Ovary (tissue), 7 donors: ENCODE measurements at regions not wholly inside any gene's neighbourhood (a gene's known extent, or its start where the extent isn't known, plus 50 kb on each side); places are given as distances from the start of the nearest gene placed in this dataset.

Experiments
- DNase-seq, 5 donors: peaks; one replicate each; pipeline ENCODE4 v3.0.0-alpha.2; 2019 to 2020
- H3K27ac ChIP-seq, 2 donors: fragments of 200-600 bp; one replicate each; pipeline versions ENCODE4 v1.5.1 to v1.8.0; 2019 to 2022
- H3K27me3 ChIP-seq: fragments of 200-600 bp; one replicate; pipeline ENCODE4 v1.8.0; 2022
- H3K36me3 ChIP-seq: fragments of 200-600 bp; sonication (generic); one replicate; pipeline ENCODE4 v1.5.1; 2019
- H3K4me1 ChIP-seq: one replicate; pipeline ENCODE4 v1.8.1; 2013; ENCODE audit warnings: mild to moderate bottlenecking, moderate library complexity; ENCODE audit not compliant: insufficient read depth
- H3K4me3 ChIP-seq: fragments of 200-600 bp; sonication (generic); one replicate; pipeline ENCODE4 v1.5.1; 2017
- H3K9me3 ChIP-seq, 2 donors: fragments of 200-600 bp in 1 of 2; sonication (generic) in 1 of 2; one replicate each; pipeline versions ENCODE4 v1.5.1 to v1.8.1; 2013 to 2019; ENCODE audit warnings: mild to moderate bottlenecking in 1 of 2, moderate library complexity in 1 of 2
- EP300 ChIP-seq: sonication (generic); formaldehyde crosslinking; IDR thresholded peaks from one replicate; pipeline ENCODE4 v1.6.1; 2017; ENCODE audit warnings: antibody characterized with exemption
- POLR2A ChIP-seq: fragments of 450-650 bp; IDR thresholded peaks from one replicate; pipeline ENCODE4 v1.6.1; 2017; ENCODE audit warnings: antibody characterized with exemption, mild to moderate bottlenecking, moderate library complexity
- WGBS, 3 donors: extraction: QIAGEN DNeasy Blood & Tissue Kit in 1 of 3; methylation state at CpG; one replicate each; pipeline versions ENCODE4 v1.1.5 to v1.1.7; 2013 to 2017; 5-methylcytosine and 5-hydroxymethylcytosine counted together
- intact Hi-C, 4 donors: fragments of 100-400 bp; cut with DNase I; formaldehyde crosslinking; loops; one replicate each; pipeline versions ENCODE4 v1.11.0 to v1.15.1; 2022 to 2023
- TF ChIP-seq, protein P1 (sequence below), 3 donors: fragments of 450-650 bp in 2 of 3; fragments of 200-600 bp in 1 of 3; IDR thresholded peaks; one replicate each; pipeline versions ENCODE4 v1.5.1 to v1.8.0; 2016 to 2022; ENCODE audit warnings: antibody characterized with exemption in 3 of 3, mild to moderate bottlenecking in 1 of 3
- donor health status: DM: no; HTN: no; CAD: no; lungs with moderate emphysema.
- donor health status: DM: no; HTN: no; CAD: no.
- donor health status: Bipolar disorder and iron deficiency.
- donor health status: DM: no; HTN: no; CAD: no.
- donor health status: DM: yes; HTN: yes; CAD: no.

DNA sequence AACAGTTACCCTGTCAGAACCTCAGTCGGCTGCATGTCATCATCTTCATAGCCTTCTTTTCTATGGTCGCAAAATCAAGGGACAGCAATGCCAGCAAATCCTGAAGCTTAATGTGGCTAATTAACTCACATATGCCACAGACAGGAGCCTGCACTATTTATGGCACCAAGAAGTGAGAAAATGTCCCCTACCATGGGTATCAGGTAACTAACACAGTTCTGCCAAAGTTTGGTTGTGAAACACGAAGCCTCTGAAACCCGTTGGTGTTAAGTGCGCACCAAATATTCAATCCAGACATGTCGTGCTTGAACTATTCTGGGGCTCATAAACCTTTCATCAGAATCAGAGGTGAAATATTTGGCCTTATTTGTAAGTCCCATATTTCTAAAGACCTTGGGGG is 63.3 kb downstream of the EVX1 start:
- no peaks in the 10 kb centered on the region for H3K9me3 ChIP-seq
- no peaks in the 10 kb centered on the region for H3K4me1 ChIP-seq
- intact Hi-C loops = no loop called here
- WGBS, 3 donors = 79 to 82% (median 81%) methylated on average over 6 of the region's 6 CpGs
- H3K36me3 ChIP-seq = no peaks in the 10 kb centered on the region
- DNase-seq = no peak
- TF ChIP-seq POLR2A (no peak), EP300 (no peak)
- TF ChIP-seq, protein P1, sequence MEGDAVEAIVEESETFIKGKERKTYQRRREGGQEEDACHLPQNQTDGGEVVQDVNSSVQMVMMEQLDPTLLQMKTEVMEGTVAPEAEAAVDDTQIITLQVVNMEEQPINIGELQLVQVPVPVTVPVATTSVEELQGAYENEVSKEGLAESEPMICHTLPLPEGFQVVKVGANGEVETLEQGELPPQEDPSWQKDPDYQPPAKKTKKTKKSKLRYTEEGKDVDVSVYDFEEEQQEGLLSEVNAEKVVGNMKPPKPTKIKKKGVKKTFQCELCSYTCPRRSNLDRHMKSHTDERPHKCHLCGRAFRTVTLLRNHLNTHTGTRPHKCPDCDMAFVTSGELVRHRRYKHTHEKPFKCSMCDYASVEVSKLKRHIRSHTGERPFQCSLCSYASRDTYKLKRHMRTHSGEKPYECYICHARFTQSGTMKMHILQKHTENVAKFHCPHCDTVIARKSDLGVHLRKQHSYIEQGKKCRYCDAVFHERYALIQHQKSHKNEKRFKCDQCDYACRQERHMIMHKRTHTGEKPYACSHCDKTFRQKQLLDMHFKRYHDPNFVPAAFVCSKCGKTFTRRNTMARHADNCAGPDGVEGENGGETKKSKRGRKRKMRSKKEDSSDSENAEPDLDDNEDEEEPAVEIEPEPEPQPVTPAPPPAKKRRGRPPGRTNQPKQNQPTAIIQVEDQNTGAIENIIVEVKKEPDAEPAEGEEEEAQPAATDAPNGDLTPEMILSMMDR (IDR thresholded peaks at IDR 0.05) = no peak
- H3K27me3 ChIP-seq = no peaks in the 10 kb centered on the region
- H3K4me3 ChIP-seq = no peak overlapping the region
- no peak overlapping the region for H3K27ac ChIP-seq

DNA sequence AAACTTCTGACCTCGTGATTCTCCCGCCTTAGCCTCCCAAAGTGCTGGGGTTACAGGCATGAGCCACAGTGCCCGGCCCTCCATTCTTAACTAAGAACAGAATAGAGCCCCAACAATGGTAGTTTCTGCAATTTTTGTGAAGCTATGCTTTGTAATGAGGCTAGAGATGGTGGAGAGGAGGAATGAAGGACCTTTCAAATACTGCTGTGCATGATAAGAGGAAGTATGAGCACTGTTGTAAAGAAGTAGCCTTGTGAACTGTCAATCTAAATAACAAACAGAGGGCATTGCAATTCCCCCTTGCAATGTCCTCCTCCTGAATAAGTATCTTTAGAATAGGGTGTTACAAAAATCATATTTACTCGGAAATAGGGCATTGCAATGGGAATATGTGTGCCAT is 70.2 kb downstream of the EVX1 start:
- Histone ChIP-seq H3K27me3 (no peaks in the 10 kb centered on the region), H3K9me3 (no peaks in the 10 kb centered on the region), H3K36me3 (no peaks in the 10 kb centered on the region), H3K4me3 (no peak overlapping the region), H3K4me1 (no peaks in the 10 kb centered on the region), H3K27ac (no peak overlapping the region)
- TF ChIP-seq, protein P1 (IDR thresholded peaks at IDR 0.05) = no peak
- DNase-seq = no peak
- 89 to 92% (median 91%) methylated on average over 4 of the region's 4 CpGs for WGBS, 3 donors
- intact Hi-C loops = no loop called here

DNA sequence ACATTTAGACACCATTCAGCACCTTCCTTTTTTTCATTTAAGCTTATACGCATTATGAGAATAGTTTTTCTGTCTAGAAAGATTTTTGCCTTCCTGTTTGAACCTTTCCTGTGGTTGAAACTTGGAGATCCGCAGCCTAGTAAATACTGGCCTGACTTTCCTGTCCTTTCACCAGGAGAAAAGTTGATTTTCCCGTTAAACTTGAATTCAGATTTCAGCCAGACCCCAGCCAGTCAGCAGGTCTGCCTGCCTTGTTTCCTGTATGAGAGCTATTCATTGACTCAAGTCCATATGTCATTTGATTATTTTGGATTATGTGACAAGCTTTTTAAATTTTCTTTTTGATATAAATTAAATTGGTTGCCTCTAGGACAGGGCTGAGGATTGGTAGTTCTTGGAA is 71.5 kb downstream of the EVX1 start:
- no peaks in the 10 kb centered on the region for H3K36me3 ChIP-seq
- DNase-seq = no peak
- no peaks in the 10 kb centered on the region for H3K27me3 ChIP-seq
- TF ChIP-seq, protein P1 (IDR thresholded peaks at IDR 0.05) = no peak
- TF ChIP-seq POLR2A = no peak
- TF ChIP-seq EP300 = no peak
- no peaks in the 10 kb centered on the region for H3K4me1 ChIP-seq
- WGBS, 3 donors = 72 to 80% (median 75%) methylated on average over 3 of the region's 3 CpGs
- intact Hi-C loops = no loop called here
- no peaks in the 10 kb centered on the region for H3K9me3 ChIP-seq
- no peak overlapping the region for H3K4me3 ChIP-seq
- H3K27ac ChIP-seq = no peak overlapping the region

DNA sequence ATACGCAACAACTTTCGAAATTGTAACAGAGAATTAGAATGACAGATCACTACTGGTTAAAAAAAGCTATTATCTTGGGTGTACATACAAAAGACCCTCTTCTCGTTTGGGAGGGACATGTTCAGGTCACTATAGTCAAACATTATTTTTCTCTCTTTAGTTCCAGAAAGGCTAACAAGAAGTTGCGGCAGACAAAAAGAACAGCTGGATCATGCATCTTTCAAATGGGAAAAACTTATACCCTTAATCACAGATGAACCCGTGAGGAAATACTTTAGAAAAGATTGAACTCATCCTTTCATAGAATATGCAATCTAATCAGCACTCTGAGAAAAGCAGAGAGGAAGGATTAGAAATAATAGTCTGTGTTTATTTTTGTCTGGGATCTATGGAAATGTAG is 72.5 kb downstream of the EVX1 start:
- no peak for TF ChIP-seq EP300
- TF ChIP-seq, protein P1 (IDR thresholded peaks at IDR 0.05) = no peak
- TF ChIP-seq POLR2A = no peak
- no peaks in the 10 kb centered on the region for H3K36me3 ChIP-seq
- no peaks in the 10 kb centered on the region for H3K9me3 ChIP-seq
- H3K27me3 ChIP-seq = no peaks in the 10 kb centered on the region
- no peak overlapping the region for H3K4me3 ChIP-seq
- intact Hi-C loops = no loop called here
- H3K4me1 ChIP-seq = no peaks in the 10 kb centered on the region
- 27 to 31% (median 29%) methylated on average over 5 of the region's 5 CpGs for WGBS, 3 donors
- no peak overlapping the region for H3K27ac ChIP-seq
- DNase-seq = no peak

DNA sequence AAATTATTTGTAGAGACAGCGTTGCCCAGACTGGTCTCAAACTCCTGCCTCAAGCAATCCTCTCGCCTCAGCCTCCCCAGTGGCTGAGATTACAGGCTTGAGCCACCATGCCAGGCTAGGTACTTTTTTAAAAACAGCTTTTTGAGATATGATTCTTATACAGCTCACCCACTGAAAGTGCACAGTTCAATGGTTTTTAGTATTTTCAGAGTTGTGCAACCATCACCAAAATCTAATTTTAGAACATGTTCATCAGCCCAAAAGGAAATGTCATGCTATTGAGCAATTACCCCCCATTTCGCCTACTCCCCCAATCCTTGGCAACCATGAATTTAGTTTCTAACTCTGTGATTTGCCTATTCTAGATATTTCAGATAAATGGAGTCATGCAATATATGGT is 73.7 kb downstream of the EVX1 start:
- no peaks in the 10 kb centered on the region for H3K27me3 ChIP-seq
- intact Hi-C loops = no loop called here
- no peaks in the 10 kb centered on the region for H3K36me3 ChIP-seq
- no peaks in the 10 kb centered on the region for H3K9me3 ChIP-seq
- no peak overlapping the region for H3K4me3 ChIP-seq
- H3K4me1 ChIP-seq = no peaks in the 10 kb centered on the region
- no peak overlapping the region for H3K27ac ChIP-seq
- peak in 1 of 5 donors; percentile 25 for DNase-seq
- no peak for TF ChIP-seq POLR2A
- TF ChIP-seq, protein P1 (IDR thresholded peaks at IDR 0.05) = no peak
- TF ChIP-seq EP300 = no peak
- WGBS, 3 donors = 69 to 85% (median 70%) methylated on average over 3 of the region's 3 CpGs
